ENCODE measurements at regions not wholly inside any gene's neighbourhood (a gene's known extent, or its start where the extent isn't known, plus 50 kb on each side); places are given as distances from the start of the nearest gene placed in this dataset.

DNA sequence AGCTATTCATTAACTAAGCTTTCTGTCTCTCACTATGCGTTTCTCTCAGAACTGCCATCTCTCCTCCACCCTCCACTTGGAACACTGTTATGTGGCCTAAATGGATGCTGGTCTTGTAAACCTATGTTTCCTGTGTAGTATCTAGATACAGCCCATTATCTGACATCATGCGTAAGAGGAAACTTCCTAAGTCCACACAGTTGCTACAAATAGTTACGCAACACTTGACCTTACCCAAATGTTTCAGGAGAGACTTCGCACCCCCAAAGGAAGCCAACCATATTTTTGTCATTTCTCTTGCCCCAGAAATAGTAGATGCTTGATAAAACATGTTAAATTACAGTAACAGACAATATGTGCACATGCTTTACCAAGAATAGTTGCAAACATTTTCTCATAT is 87.2 kb upstream of the TPRG1 start:
- Histone ChIP-seq H3K4me3 (no peak overlapping the region), H3K36me3 (no peaks in the 10 kb centered on the region), H3K27ac (no peak overlapping the region), H3K4me1 (no peaks in the 10 kb centered on the region), H3K27me3 (no peaks in the 10 kb centered on the region), H3K9me3 (no peaks in the 10 kb centered on the region)
- no peak for DNase-seq (ENCODE audit: low spot score in 2 of 2)
- intact Hi-C loops (cut with DNase I; ENCODE audit: low total_unique reads): no loop called here
- no peak for TF ChIP-seq CTCF (IDR thresholded peaks at IDR 0.05)
- no peak for TF ChIP-seq POLR2AphosphoS5 (IDR thresholded peaks at IDR 0.05)
- TF ChIP-seq POLR2A (IDR thresholded peaks at IDR 0.05): no peak

- H3K4me3 ChIP-seq: no peak overlapping the region
- H3K27ac ChIP-seq: no peak overlapping the region
- H3K9me3 ChIP-seq: no peaks in the 10 kb centered on the region
- intact Hi-C loops (cut with DNase I; ENCODE audit: low total_unique reads): no loop called here
- no peaks in the 10 kb centered on the region for H3K36me3 ChIP-seq
- TF ChIP-seq POLR2AphosphoS5 (IDR thresholded peaks at IDR 0.05) (no peak), POLR2A (IDR thresholded peaks at IDR 0.05) (no peak), CTCF (IDR thresholded peaks at IDR 0.05) (no peak)
- H3K4me1 ChIP-seq: no peaks in the 10 kb centered on the region
- no peaks in the 10 kb centered on the region for H3K27me3 ChIP-seq
- no peak for DNase-seq (ENCODE audit: low spot score in 2 of 2)
These were observed 79.2 kb upstream of the TPRG1 start for GRCh38 chr3:189092547-189092946.

- H3K27ac ChIP-seq: no peak overlapping the region
- H3K27me3 ChIP-seq: no peaks in the 10 kb centered on the region
- H3K4me3 ChIP-seq: no peak overlapping the region
- no peak for DNase-seq (ENCODE audit: low spot score in 2 of 2)
- no peaks in the 10 kb centered on the region for H3K9me3 ChIP-seq
- TF ChIP-seq POLR2A (IDR thresholded peaks at IDR 0.05) (no peak), CTCF (IDR thresholded peaks at IDR 0.05) (no peak), POLR2AphosphoS5 (IDR thresholded peaks at IDR 0.05) (no peak)
- peaks cover 0 to 13% of the 10 kb centered on the region in 2 donors for H3K4me1 ChIP-seq
- H3K36me3 ChIP-seq: no peaks in the 10 kb centered on the region
- intact Hi-C loops (cut with DNase I; ENCODE audit: low total_unique reads): no loop called here
These were observed 77.2 kb upstream of the TPRG1 start for GRCh38 chr3:189094539-189094938.

DNA sequence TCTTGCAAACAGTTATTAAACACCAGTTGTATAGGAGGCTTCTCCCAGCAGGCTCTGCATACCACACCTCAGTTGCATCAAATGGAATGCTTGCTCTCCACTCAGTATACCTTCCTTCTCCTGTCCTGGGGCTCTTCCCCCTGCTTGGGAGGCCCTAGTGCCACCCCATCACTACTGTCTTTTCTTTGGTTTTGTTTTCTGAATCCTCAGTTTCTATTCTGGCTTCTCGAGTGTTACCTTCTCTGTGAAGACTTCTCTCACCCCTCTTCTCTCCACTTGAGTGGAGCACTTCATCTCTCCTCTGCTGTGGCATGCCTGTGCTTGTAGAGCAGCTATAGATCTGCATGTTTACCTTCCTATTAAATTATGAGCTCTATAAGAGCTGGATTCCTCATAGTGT is 75.7 kb upstream of the TPRG1 start:
- intact Hi-C loops (cut with DNase I; ENCODE audit: low total_unique reads): no loop called here
- Histone ChIP-seq H3K27ac (no peak overlapping the region), H3K4me3 (no peak overlapping the region), H3K27me3 (no peaks in the 10 kb centered on the region), H3K36me3 (no peaks in the 10 kb centered on the region), H3K4me1 (peaks cover 6 to 27% of the 10 kb centered on the region in 2 donors), H3K9me3 (no peaks in the 10 kb centered on the region)
- TF ChIP-seq POLR2A (IDR thresholded peaks at IDR 0.05) (no peak), CTCF (IDR thresholded peaks at IDR 0.05) (no peak), POLR2AphosphoS5 (IDR thresholded peaks at IDR 0.05) (no peak)
- no peak for DNase-seq (ENCODE audit: low spot score in 2 of 2)

- peak overlapping the region; percentile 91 to 98 for H3K27ac ChIP-seq
- H3K4me3 ChIP-seq: peak overlapping the region; percentile 11 to 44 (median 16)
- peak; percentile 89 to 91 for DNase-seq (ENCODE audit: low spot score in 2 of 2)
- no peaks in the 10 kb centered on the region for H3K36me3 ChIP-seq
- H3K27me3 ChIP-seq: no peaks in the 10 kb centered on the region
- H3K9me3 ChIP-seq: no peaks in the 10 kb centered on the region
- intact Hi-C loops (cut with DNase I; ENCODE audit: low total_unique reads): no loop called here
- TF ChIP-seq POLR2AphosphoS5 (IDR thresholded peaks at IDR 0.05) (peak; percentile 91 to 97 (median 94)), CTCF (IDR thresholded peaks at IDR 0.05) (no peak)
- H3K4me1 ChIP-seq: peaks cover 6 to 27% of the 10 kb centered on the region in 2 donors
These were observed 72.7 kb upstream of the TPRG1 start for GRCh38 chr3:189099031-189099471.

Data from breast epithelium (tissue), 4 donors.